GM12875 (cell line): ENCODE measurements at regions not wholly inside any gene's neighbourhood (a gene's known extent, or its start where the extent isn't known, plus 50 kb on each side); places are given as distances from the start of the nearest gene placed in this dataset.
A peak's percentile ranks its signal among the peaks of the same experiment; 100 is the strongest.
"Not testable (repeated sequence)": the region's sequence is repeated elsewhere in the genome, so short reads cannot be mapped to it uniquely, and the experiment has no call there.

Source experiments
- H3K4me3 ChIP-seq: one replicate; pipeline ENCODE4 v1.5.1; 2011; ENCODE audit warnings: low read depth, low read length, control low read depth
- TF ChIP-seq, protein P1 (sequence below): IDR thresholded peaks from 2 replicates; pipeline ENCODE4 v1.5.1; 2011; ENCODE audit warnings: low read depth, mild to moderate bottlenecking, control low read depth, inconsistent platforms, low read length, moderate library complexity, borderline replicate concordance; ENCODE audit not compliant: insufficient read depth

DNA sequence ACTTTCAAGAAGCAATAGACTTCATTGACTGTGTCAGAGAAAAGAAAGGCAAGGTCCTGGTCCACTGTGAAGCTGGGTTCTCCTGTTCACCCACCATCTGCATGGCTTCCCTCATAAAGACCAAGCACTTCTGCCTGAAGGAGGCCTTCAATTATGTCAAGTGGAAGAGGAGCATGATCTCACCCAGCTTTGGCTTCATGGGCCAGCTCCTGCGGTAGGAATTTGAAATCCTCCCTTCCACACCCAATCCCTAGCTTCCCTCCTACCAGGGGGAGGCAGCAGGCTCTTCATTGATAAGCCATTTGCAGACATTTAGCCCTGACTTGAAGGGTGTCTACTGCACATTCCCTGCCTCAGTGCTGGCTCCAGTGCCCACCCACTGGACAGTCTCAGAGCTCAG is 84.3 kb upstream of the RHOU start:
- no peak overlapping the region for H3K4me3 ChIP-seq
- TF ChIP-seq, protein P1, sequence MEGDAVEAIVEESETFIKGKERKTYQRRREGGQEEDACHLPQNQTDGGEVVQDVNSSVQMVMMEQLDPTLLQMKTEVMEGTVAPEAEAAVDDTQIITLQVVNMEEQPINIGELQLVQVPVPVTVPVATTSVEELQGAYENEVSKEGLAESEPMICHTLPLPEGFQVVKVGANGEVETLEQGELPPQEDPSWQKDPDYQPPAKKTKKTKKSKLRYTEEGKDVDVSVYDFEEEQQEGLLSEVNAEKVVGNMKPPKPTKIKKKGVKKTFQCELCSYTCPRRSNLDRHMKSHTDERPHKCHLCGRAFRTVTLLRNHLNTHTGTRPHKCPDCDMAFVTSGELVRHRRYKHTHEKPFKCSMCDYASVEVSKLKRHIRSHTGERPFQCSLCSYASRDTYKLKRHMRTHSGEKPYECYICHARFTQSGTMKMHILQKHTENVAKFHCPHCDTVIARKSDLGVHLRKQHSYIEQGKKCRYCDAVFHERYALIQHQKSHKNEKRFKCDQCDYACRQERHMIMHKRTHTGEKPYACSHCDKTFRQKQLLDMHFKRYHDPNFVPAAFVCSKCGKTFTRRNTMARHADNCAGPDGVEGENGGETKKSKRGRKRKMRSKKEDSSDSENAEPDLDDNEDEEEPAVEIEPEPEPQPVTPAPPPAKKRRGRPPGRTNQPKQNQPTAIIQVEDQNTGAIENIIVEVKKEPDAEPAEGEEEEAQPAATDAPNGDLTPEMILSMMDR = no peak

DNA sequence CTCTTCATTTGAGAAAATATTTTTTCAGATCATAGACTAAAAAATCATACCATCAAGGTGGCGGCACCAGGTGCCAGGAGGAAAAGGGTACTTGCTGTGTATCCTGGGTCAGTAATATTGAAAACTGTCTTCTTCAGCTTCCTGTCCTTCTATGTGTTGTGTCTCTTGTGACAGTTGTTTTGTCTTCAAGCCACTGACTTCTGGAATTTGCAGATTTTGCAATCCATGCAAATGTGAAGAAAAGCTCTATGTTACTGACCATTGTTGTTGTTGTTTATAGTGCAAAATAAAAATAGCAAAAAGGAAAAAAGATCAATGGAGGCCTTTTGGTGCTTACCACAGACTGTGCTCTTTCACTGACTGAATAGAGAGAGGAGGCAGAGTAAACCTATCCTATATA is 83.2 kb upstream of the RHOU start:
- TF ChIP-seq, protein P1 = no peak
- H3K4me3 ChIP-seq = no peak overlapping the region

DNA sequence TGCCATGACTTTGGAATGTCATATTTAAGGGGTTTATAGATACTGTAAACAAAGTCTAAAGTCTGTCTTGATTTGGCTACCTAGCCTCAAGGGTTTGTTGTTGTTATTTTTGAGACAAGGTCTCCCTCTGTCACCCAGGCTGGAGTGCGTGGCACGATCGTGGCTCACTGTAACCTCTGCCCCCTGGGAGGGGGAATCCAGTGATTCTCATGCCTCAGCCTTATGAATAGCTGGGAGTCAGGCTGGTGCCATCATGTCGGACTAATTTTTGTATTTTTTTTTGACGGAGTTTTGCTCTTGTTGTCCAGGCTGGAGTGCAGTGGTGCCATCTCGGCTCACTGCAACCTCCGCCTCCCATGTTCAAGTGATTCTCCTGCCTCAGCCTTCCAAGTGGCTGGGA is 82.2 kb upstream of the RHOU start:
- not testable (repeated sequence) for H3K4me3 ChIP-seq

DNA sequence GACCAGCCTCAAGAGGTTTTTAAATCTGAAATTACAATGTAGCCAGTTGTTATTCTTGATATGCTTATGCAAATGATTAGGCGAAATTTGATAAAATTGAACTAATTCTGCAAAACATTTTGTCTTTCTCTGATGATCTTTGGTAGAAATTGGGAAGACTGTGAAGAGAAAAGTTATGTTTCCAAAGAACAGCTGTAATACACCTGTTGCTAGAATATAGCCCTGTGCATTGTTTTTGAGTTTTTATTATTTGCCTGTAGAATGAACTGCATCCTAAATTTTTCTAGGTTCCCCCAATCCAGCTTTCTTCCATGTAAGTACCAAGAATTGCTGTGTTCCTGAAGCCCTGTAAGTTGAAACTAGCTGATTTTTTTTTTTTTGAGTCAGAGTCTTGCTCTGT is 81.5 kb upstream of the RHOU start:
- TF ChIP-seq, protein P1 = no peak
- H3K4me3 ChIP-seq = no peak overlapping the region

DNA sequence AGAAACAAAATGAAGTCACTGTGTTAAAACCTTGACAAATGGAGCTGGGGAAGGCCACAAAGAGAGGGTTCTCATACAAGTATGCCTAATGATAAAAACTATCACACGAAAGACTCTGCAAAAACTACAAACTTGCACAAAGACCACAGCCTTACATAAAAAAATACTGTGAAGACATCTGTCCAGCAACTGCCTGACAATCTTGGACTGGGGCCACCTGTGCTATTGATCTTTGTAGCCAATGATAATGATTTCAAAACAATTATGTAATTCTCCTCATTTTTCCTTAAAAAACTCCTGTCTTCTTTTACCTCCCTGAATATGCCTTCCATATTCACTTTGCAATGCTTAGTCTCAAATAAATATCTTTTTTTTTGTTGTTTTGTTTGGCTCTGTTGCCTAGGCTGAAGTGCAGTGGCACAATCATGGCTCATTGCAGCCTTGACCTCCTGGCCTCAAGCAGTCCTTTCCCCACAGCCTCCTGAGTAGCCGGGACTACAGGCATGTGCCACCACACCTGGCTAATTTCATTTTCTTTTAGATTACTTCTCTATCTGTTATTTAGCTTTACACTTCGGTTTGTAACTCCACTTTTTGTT is 79.4 kb upstream of the RHOU start:
- TF ChIP-seq, protein P1 = no peak
- H3K4me3 ChIP-seq = no peak overlapping the region

DNA sequence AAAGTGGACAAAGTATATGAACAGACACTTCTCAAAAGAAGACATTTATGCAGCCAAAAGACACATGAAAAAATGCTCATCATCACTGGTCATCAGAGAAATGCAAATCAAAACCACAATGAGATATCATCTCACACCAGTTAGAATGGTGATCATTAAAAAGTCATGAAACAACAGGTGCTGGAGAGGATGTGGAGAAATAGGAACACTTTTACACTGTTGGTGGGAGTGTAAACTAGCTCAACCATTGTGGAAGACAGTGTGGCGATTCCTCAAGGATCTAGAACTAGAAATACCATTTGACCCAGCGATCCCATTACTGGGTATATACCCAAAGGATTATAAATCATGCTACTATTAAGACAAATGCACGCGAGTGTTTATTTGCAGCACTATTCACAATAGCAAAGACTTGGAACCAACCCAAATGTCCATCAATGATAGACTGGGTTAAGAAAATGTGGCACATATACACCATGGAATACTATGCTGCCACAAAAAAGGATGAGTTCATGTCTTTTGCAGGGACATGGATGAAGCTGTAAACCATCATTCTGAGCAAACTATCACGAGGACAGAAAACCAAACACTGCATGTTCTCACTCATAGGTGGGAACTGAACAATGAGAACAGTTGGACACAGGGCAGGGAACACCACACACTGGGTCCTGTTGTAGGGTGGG is 73.1 kb upstream of the RHOU start:
- H3K4me3 ChIP-seq = not testable (repeated sequence)

- TF ChIP-seq, protein P1 = peak; percentile 64
These were observed 70.8 kb upstream of the RHOU start for GRCh38 chr1:228664399-228664914.

More at GRCh38 chr1:228664399-228664914, 70.8 kb upstream of the RHOU start:
- H3K4me3 ChIP-seq = no peak overlapping the region
